CD14-positive monocyte (primary cell): ENCODE measurements at regions not wholly inside any gene's neighbourhood (a gene's known extent, or its start where the extent isn't known, plus 50 kb on each side); places are given as distances from the start of the nearest gene placed in this dataset.

Source experiments
- DNase-seq, 3 donors: peaks; one replicate each; pipeline ENCODE4 v3.0.0-alpha.2; 2011 to 2022
- H2AFZ ChIP-seq: 2 replicates; pipeline ENCODE4 v1.6.0; 2012; ENCODE audit warnings: mild to moderate bottlenecking, low read depth, low read length, inconsistent platforms; ENCODE audit not compliant: insufficient read depth, poor library complexity, severe bottlenecking
- H3K27ac ChIP-seq, 2 donors: 1 replicate in 1 of 2; 2 replicates in 1 of 2; pipeline ENCODE4 v1.5.1; 2012 to 2013; ENCODE audit warnings: low read length in 2 of 2, control low read depth in 1 of 2, inconsistent platforms in 1 of 2, low read depth in 1 of 2, mild to moderate bottlenecking in 1 of 2
- H3K27me3 ChIP-seq, 2 donors: one replicate each; pipeline versions ENCODE4 v1.6.0 to v1.6.1; 2011 to 2013; ENCODE audit warnings: low read length in 2 of 2; ENCODE audit not compliant: control insufficient read depth in 2 of 2, insufficient read depth in 2 of 2
- H3K36me3 ChIP-seq, 2 donors: replicated peaks in 1 of 2; 1 replicate in 1 of 2; 2 replicates in 1 of 2; pipeline versions ENCODE4 v1.5.1 to v1.6.1; 2012 to 2013; ENCODE audit warnings: low read length in 2 of 2, control low read depth in 1 of 2, inconsistent platforms in 1 of 2, mild to moderate bottlenecking in 1 of 2; ENCODE audit not compliant: insufficient read depth in 2 of 2, control insufficient read depth in 1 of 2
- H3K4me1 ChIP-seq, 2 donors: 1 replicate in 1 of 2; 2 replicates in 1 of 2; pipeline versions ENCODE4 v1.5.1 to v1.6.1; 2012 to 2013; ENCODE audit warnings: low read length in 2 of 2, control low read depth in 1 of 2, inconsistent platforms in 1 of 2, mild to moderate bottlenecking in 1 of 2, moderate library complexity in 1 of 2; ENCODE audit not compliant: insufficient read depth in 2 of 2, control insufficient read depth in 1 of 2
- H3K4me2 ChIP-seq: replicated peaks from 2 replicates; pipeline ENCODE3; 2012; ENCODE audit warnings: low read length, moderate library complexity, mild to moderate bottlenecking; ENCODE audit not compliant: poor library complexity, severe bottlenecking; ENCODE audit errors: extremely low read depth
- H3K4me3 ChIP-seq, 3 experiments: fragments of 200-600 bp in 1 of 3; sonication (generic) in 1 of 3; replicated peaks in 1 of 3; 1 replicate in 2 of 3; 2 replicates in 1 of 3; pipeline ENCODE4 v1.5.1; 2011 to 2013; ENCODE audit warnings: low read length in 3 of 3, mild to moderate bottlenecking in 3 of 3, control low read depth in 2 of 3, low read depth in 2 of 3, inconsistent platforms in 1 of 3, moderate library complexity in 1 of 3
- H3K79me2 ChIP-seq: 2 replicates; pipeline ENCODE4 v1.6.0; 2012; ENCODE audit warnings: mild to moderate bottlenecking, control low read depth, inconsistent platforms, low read length, moderate library complexity; ENCODE audit not compliant: insufficient read depth
- H3K9ac ChIP-seq: 2 replicates; pipeline ENCODE4 v1.6.0; 2017; ENCODE audit warnings: low read length, mild to moderate bottlenecking; ENCODE audit not compliant: insufficient read depth, poor library complexity, severe bottlenecking
- H3K9me3 ChIP-seq, 2 donors: replicated peaks in 1 of 2; 1 replicate in 1 of 2; 2 replicates in 1 of 2; pipeline versions ENCODE4 v1.5.1 to v1.6.1; 2012 to 2013; ENCODE audit warnings: low read length in 2 of 2, control low read depth in 1 of 2; ENCODE audit not compliant: control insufficient read depth in 1 of 2, insufficient read depth in 1 of 2
- H4K20me1 ChIP-seq: 2 replicates; pipeline ENCODE4 v1.6.0; 2012; ENCODE audit warnings: mild to moderate bottlenecking, low read length, control low read depth, moderate library complexity; ENCODE audit not compliant: insufficient read depth
- H3K27ac Mint-ChIP-seq, 7 donors: one replicate each; pipeline ENCODE4 v1.8.0; 2020; ENCODE audit warnings: mild to moderate bottlenecking in 7 of 7, mixed read lengths in 7 of 7, moderate library complexity in 6 of 7, inconsistent platforms in 2 of 7
- H3K27me3 Mint-ChIP-seq, 3 donors: one replicate each; pipeline ENCODE4 v1.8.0; 2021 to 2022; ENCODE audit warnings: low read depth in 3 of 3, mild to moderate bottlenecking in 3 of 3, mixed read lengths in 3 of 3, moderate library complexity in 3 of 3, inconsistent platforms in 1 of 3
- H3K36me3 Mint-ChIP-seq, 2 donors: one replicate each; pipeline ENCODE4 v1.8.0; 2020; ENCODE audit warnings: mixed read lengths in 2 of 2, inconsistent platforms in 1 of 2, mild to moderate bottlenecking in 1 of 2
- H3K4me1 Mint-ChIP-seq: one replicate; pipeline ENCODE4 v1.8.0; 2020; ENCODE audit warnings: mild to moderate bottlenecking, mixed read lengths
- H3K4me3 Mint-ChIP-seq, 2 donors: one replicate each; pipeline ENCODE4 v1.8.0; 2020; ENCODE audit warnings: mild to moderate bottlenecking in 2 of 2, mixed read lengths in 2 of 2, moderate library complexity in 1 of 2
- H3K9me3 Mint-ChIP-seq, 7 donors: one replicate each; pipeline ENCODE4 v1.8.0; 2020 to 2022; ENCODE audit warnings: mixed read lengths in 7 of 7, mild to moderate bottlenecking in 6 of 7, moderate library complexity in 6 of 7, inconsistent platforms in 2 of 7
- WGBS: methylation state at CpG from one replicate; pipeline ENCODE4 v1.1.5; 2013; ENCODE audit warnings: missing lambda C conversion rate; ENCODE audit not compliant: insufficient coverage; 5-methylcytosine and 5-hydroxymethylcytosine counted together
- intact Hi-C, 2 donors: fragments of 100-400 bp; cut with micrococcal nuclease; formaldehyde crosslinking; loops; one replicate each; pipeline versions ENCODE4 v1.15.0 to v1.15.1; 2023
- TF ChIP-seq, protein P1 (sequence below): fragments of 200-600 bp; IDR thresholded peaks from one replicate; pipeline ENCODE4 v1.8.0; 2022; ENCODE audit warnings: antibody characterized with exemption, mild to moderate bottlenecking

DNA sequence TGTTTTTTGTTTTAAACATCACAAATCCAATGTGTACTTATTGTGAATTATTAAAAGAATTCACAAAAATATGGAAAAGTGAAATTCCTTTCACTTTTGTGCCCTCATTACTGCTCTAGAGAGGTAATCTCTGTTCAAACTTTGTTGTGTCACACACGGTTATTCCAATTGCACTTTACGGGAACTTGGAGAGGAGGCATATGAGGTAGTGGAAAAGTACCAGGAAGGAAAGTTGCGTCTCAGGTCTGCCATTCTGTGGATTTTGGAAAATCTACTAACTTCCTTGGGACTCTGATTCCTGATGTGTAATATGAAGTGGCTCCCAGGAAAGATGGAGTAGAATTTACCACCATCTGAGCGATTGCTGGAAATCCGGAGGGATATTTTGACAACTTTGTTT, 90.9 kb upstream of the DCN start:
- Histone ChIP-seq H4K20me1 (no peaks in the 10 kb centered on the region), H3K79me2 (no peaks in the 10 kb centered on the region), H3K9me3 (no peaks in the 10 kb centered on the region), H3K27me3 (no peaks in the 10 kb centered on the region), H3K27ac (no peak overlapping the region), H3K4me3 (no peak overlapping the region), H3K4me1 (no peaks in the 10 kb centered on the region), H3K4me2 (no peak overlapping the region), H3K36me3 (no peaks in the 10 kb centered on the region), H3K9ac (no peak overlapping the region), H2AFZ (no peak overlapping the region)
- WGBS: 93% methylated on average over 3 of the region's 5 CpGs
- DNase-seq: no peak
- H3K27ac Mint-ChIP-seq: no peak overlapping the region
- no peaks in the 10 kb centered on the region for H3K36me3 Mint-ChIP-seq
- TF ChIP-seq, protein P1, sequence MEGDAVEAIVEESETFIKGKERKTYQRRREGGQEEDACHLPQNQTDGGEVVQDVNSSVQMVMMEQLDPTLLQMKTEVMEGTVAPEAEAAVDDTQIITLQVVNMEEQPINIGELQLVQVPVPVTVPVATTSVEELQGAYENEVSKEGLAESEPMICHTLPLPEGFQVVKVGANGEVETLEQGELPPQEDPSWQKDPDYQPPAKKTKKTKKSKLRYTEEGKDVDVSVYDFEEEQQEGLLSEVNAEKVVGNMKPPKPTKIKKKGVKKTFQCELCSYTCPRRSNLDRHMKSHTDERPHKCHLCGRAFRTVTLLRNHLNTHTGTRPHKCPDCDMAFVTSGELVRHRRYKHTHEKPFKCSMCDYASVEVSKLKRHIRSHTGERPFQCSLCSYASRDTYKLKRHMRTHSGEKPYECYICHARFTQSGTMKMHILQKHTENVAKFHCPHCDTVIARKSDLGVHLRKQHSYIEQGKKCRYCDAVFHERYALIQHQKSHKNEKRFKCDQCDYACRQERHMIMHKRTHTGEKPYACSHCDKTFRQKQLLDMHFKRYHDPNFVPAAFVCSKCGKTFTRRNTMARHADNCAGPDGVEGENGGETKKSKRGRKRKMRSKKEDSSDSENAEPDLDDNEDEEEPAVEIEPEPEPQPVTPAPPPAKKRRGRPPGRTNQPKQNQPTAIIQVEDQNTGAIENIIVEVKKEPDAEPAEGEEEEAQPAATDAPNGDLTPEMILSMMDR: no peak
- H3K27me3 Mint-ChIP-seq: peaks cover 0 to 4% (median 4%) of the 10 kb centered on the region in 3 donors
- H3K4me3 Mint-ChIP-seq: no peak overlapping the region
- no peaks in the 10 kb centered on the region for H3K9me3 Mint-ChIP-seq
- intact Hi-C loops: no loop called here
- H3K4me1 Mint-ChIP-seq: no peaks in the 10 kb centered on the region

DNA sequence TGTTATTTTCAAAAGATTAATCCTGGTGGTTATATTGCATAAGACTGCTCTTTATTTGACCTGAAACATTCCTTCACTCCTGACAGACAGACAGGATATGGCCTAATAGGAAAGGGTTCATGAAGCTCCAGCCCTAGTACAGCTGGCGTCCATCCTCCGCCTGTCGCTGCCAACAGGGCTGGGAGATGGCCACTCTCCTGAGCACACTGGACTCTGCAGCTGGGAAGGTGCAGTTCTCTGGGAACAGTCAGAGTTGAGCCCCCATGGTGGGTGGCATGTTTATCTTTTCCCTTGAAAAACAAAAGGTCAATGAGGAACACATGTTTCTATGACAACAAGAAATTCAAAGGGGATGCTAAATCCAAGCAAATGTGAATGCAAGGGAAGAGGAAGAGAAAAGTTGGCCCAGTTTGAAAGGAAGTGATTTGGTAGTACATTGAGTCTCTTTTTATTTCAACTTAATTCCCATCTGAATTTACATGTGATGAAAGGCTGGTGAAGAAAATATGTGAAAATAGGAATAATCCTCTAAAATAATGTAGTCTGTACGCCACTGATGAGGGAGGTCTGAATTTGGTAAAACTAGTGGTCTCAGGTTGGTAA, 89.9 kb upstream of the DCN start:
- Histone ChIP-seq H3K4me1 (no peaks in the 10 kb centered on the region), H3K27ac (no peak overlapping the region), H3K36me3 (no peaks in the 10 kb centered on the region), H4K20me1 (no peaks in the 10 kb centered on the region), H2AFZ (no peak overlapping the region), H3K9me3 (no peaks in the 10 kb centered on the region), H3K79me2 (no peaks in the 10 kb centered on the region), H3K9ac (no peak overlapping the region), H3K4me3 (no peak overlapping the region), H3K27me3 (no peaks in the 10 kb centered on the region), H3K4me2 (no peak overlapping the region)
- no peaks in the 10 kb centered on the region for H3K36me3 Mint-ChIP-seq
- intact Hi-C loops: no loop called here
- 100% methylated on average over 3 of the region's 4 CpGs for WGBS
- H3K27ac Mint-ChIP-seq: no peak overlapping the region
- H3K4me3 Mint-ChIP-seq: no peak overlapping the region
- DNase-seq: no peak
- no peaks in the 10 kb centered on the region for H3K9me3 Mint-ChIP-seq
- TF ChIP-seq, protein P1: no peak
- H3K4me1 Mint-ChIP-seq: no peaks in the 10 kb centered on the region
- H3K27me3 Mint-ChIP-seq: peaks cover 0 to 4% (median 4%) of the 10 kb centered on the region in 3 donors
